ENCODE measurements at regions not wholly inside any gene's neighbourhood (a gene's known extent, or its start where the extent isn't known, plus 50 kb on each side); places are given as distances from the start of the nearest gene placed in this dataset.

DNA sequence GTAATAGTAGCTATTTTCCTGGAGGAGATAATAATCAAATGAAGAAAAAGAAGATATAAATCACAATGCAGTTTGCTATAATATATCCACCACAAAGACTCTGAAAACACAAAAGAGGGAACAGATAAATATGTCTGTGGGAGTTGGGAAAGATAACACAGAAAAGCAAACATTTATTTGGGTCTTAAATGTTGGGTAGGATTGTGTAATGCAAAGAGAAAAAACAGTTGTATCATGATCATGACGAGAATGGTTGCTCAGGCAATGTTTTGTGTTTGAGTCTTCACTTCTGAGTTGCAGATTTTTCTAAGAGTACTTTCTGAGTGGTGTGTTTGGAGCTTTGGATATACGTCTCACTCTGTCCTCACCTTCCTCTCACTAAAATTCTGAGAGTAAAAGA, 437.5 kb downstream of the TFEC start:
- no peak for DNase-seq (ENCODE audit: low read depth in 1 of 2, low spot score in 2 of 2)
- H4K20me1 ChIP-seq (replicated peaks in 1 of 2; ENCODE audit: control insufficient read depth in 1 of 2, insufficient read depth in 2 of 2, low read length in 2 of 2): no peaks in the 10 kb centered on the region
- H3K23me2 ChIP-seq (ENCODE audit: low read depth, low read length): no peaks in the 10 kb centered on the region
- H3K56ac ChIP-seq (replicated peaks; ENCODE audit: insufficient read length, low read depth, low read length): no peak overlapping the region
- H3K36me3 ChIP-seq (ENCODE audit: control insufficient read depth in 2 of 4, insufficient read depth in 4 of 4, low read length in 3 of 4): no peaks in the 10 kb centered on the region
- no peak overlapping the region for H3K4ac ChIP-seq (replicated peaks; ENCODE audit: insufficient read length, low read depth, low read length)
- TF ChIP-seq CBX5 (IDR thresholded peaks at IDR 0.05; ENCODE audit: low read depth, low read length) (no peak), YY1 (IDR thresholded peaks at IDR 0.05; ENCODE audit: low read depth, low read length) (no peak), POLR2AphosphoS5 (IDR thresholded peaks at IDR 0.05; ENCODE audit: low read depth, low read length) (no peak), SIX5 (IDR thresholded peaks at IDR 0.05; ENCODE audit: low read depth, low read length) (no peak), SIRT6 (IDR thresholded peaks at IDR 0.05; ENCODE audit: low read length) (no peak), RAD21 (IDR thresholded peaks at IDR 0.05 in 1 of 2, conservative IDR thresholded peaks at IDR 0.05 in 1 of 2; ENCODE audit: low read depth in 2 of 2, low read length in 2 of 2) (no peak), TBP (IDR thresholded peaks at IDR 0.05; ENCODE audit: low read depth, low read length) (no peak)
- TF ChIP-seq, protein P1, sequence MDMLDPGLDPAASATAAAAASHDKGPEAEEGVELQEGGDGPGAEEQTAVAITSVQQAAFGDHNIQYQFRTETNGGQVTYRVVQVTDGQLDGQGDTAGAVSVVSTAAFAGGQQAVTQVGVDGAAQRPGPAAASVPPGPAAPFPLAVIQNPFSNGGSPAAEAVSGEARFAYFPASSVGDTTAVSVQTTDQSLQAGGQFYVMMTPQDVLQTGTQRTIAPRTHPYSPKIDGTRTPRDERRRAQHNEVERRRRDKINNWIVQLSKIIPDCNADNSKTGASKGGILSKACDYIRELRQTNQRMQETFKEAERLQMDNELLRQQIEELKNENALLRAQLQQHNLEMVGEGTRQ (IDR thresholded peaks at IDR 0.05; ENCODE audit: low read length): no peak
- no peak overlapping the region for H2BK120ac ChIP-seq (replicated peaks; ENCODE audit: low read depth, low read length)
- no peak overlapping the region for H2AK5ac ChIP-seq (ENCODE audit: low read depth, low read length)
- no peaks in the 10 kb centered on the region for H3K9me3 ChIP-seq (ENCODE audit: insufficient read depth in 2 of 2, low read depth in 1 of 2, low read length in 1 of 2)
- H3K14ac ChIP-seq (ENCODE audit: insufficient read length): no peak overlapping the region
- H3K4me1 ChIP-seq (replicated peaks in 1 of 4; ENCODE audit: control insufficient read depth in 3 of 4, insufficient read depth in 4 of 4, low read length in 3 of 4): no peaks in the 10 kb centered on the region
- no peak for FAIRE-seq
- ChIA-PET CTCF (ENCODE audit: partially characterized antibody) (no interaction called here), POLR2A (ENCODE audit: partially characterized antibody) (no interaction called here)
- no peak overlapping the region for H3K4me2 ChIP-seq (ENCODE audit: insufficient read depth in 1 of 2, low read depth in 2 of 2, low read length in 2 of 2)
- no peak overlapping the region for H4K5ac ChIP-seq (ENCODE audit: insufficient read length, low read depth, low read length)
- H4K8ac ChIP-seq (ENCODE audit: extremely low read depth, insufficient read depth, low read length): no peak overlapping the region
- no peak overlapping the region for H4K91ac ChIP-seq (replicated peaks; ENCODE audit: insufficient read length, low read length)
- H3K79me1 ChIP-seq (ENCODE audit: low read depth, low read length): no peaks in the 10 kb centered on the region
- H3K18ac ChIP-seq (ENCODE audit: extremely low read depth, low read length): no peak overlapping the region
- WGBS, 2 experiments (ENCODE audit: extremely low coverage in 1 of 2, insufficient coverage in 1 of 2, insufficient read length in 1 of 2, insufficient replicate concordance in 2 of 2, low coverage in 1 of 2, low lambda C conversion rate in 2 of 2, missing lambda C conversion rate in 1 of 2): 91% methylated on average over 2 of the region's 2 CpGs; no CpG with 5 or more reads in 1 of the 2 experiments
- no peak overlapping the region for H3K23ac ChIP-seq (ENCODE audit: insufficient read length)
- H3K9ac ChIP-seq (replicated peaks in 1 of 4; ENCODE audit: extremely low read depth in 1 of 4, low read depth in 3 of 4, low read length in 3 of 4): no peak overlapping the region
- H2AFZ ChIP-seq (ENCODE audit: low read length): no peak overlapping the region
- H2BK12ac ChIP-seq (ENCODE audit: low read depth, low read length): no peak overlapping the region
- no peak overlapping the region for H3K27ac ChIP-seq (ENCODE audit: low read depth, low read length)
- H2BK5ac ChIP-seq (ENCODE audit: low read depth, low read length): no peak overlapping the region
- no peak overlapping the region for H2BK15ac ChIP-seq (ENCODE audit: low read length)
- H3K79me2 ChIP-seq (ENCODE audit: control insufficient read depth in 1 of 2, insufficient read depth in 2 of 2, low read length in 2 of 2): no peaks in the 10 kb centered on the region
- H3K4me3 ChIP-seq (ENCODE audit: extremely low read depth in 1 of 4, insufficient read depth in 2 of 4, low read depth in 3 of 4, low read length in 4 of 4): no peak overlapping the region
- H3K27me3 ChIP-seq (replicated peaks in 1 of 4; ENCODE audit: control insufficient read depth in 3 of 4, extremely low read depth in 1 of 4, insufficient read depth in 3 of 4, low read length in 3 of 4): no peaks in the 10 kb centered on the region
- H2BK20ac ChIP-seq (ENCODE audit: low read length): no peak overlapping the region
